PFSK-1 (cell line): ENCODE measurements at regions not wholly inside any gene's neighbourhood (a gene's known extent, or its start where the extent isn't known, plus 50 kb on each side); places are given as distances from the start of the nearest gene placed in this dataset.

Source experiments
- FOXP2 ChIP-seq: optimal IDR thresholded peaks from 2 replicates; pipeline ENCODE3; 2011; ENCODE audit warnings: borderline replicate concordance, control low read depth, inconsistent platforms; ENCODE audit not compliant: insufficient read depth; ENCODE audit errors: extremely low read length, extremely low read depth
- POLR2AphosphoS5 ChIP-seq: IDR thresholded peaks from 2 replicates; pipeline ENCODE4 v1.6.1; 2012; ENCODE audit warnings: low read depth, mild to moderate bottlenecking, control low read depth, low read length, moderate library complexity
- REST ChIP-seq, 2 experiments: IDR thresholded peaks; 2 replicates each; pipeline versions ENCODE4 v1.6.1 to v1.8.0; 2011 to 2012; ENCODE audit warnings: low read depth in 2 of 2, low read length in 2 of 2, control low read depth in 1 of 2, inconsistent platforms in 1 of 2, mild to moderate bottlenecking in 1 of 2, moderate library complexity in 1 of 2; ENCODE audit not compliant: insufficient read depth in 1 of 2
- SIN3A ChIP-seq: IDR thresholded peaks from 2 replicates; pipeline ENCODE4 v1.6.1; 2012; ENCODE audit warnings: mild to moderate bottlenecking, low read length, moderate library complexity, borderline replicate concordance; ENCODE audit not compliant: insufficient read depth
- TAF1 ChIP-seq: IDR thresholded peaks from 2 replicates; pipeline ENCODE4 v1.6.1; 2012; ENCODE audit warnings: low read length, control low read depth, borderline replicate concordance; ENCODE audit not compliant: insufficient read depth

GRCh38 chr4:15340332-15340731, 87.5 kb upstream of the C1QTNF7 start:
- TF ChIP-seq POLR2AphosphoS5 (no peak), REST (IDR thresholded peaks at IDR 0.05; ENCODE audit: insufficient read depth in 1 of 2, low read depth in 2 of 2, low read length in 2 of 2) (no peak), TAF1 (no peak), FOXP2 (no peak), SIN3A (no peak)
